ENCODE measurements at regions not wholly inside any gene's neighbourhood (a gene's known extent, or its start where the extent isn't known, plus 50 kb on each side); places are given as distances from the start of the nearest gene placed in this dataset.

DNA sequence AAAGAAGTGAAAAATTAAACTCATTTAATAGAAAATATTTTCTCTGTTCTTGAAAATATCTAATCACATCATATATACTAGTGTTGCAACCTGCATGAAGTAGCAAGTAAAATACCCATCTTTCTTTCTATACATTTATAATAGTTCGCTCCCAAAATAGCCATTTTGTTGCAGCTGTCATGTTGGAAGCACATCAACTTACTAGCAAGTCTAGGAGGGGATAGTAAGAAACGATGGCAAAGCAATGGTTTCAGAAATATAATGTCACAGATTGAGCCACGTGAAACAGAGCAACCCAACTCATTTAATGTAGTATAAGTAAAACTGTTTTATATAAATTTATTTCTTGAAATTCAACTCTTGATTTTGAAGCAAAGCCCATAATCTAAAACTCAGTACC lies 521.8 kb downstream of the LRRIQ3 start:
- Histone ChIP-seq H3K4me3 (ENCODE audit: insufficient read depth, low read length, poor library complexity, severe bottlenecking) (no peak overlapping the region), H3K9me2 (replicated peaks; ENCODE audit: insufficient read depth, low read length) (no peaks in the 10 kb centered on the region), H3K9ac (ENCODE audit: low read length) (no peak overlapping the region), H2AFZ (ENCODE audit: low read depth, low read length, severe bottlenecking) (no peak overlapping the region), H3K27me3 (ENCODE audit: low read length) (no peaks in the 10 kb centered on the region), H3K36me3 (ENCODE audit: low read length) (no peaks in the 10 kb centered on the region), H3K9me3 (ENCODE audit: insufficient read depth, low read length) (no peaks in the 10 kb centered on the region), H4K20me1 (ENCODE audit: low read depth, low read length) (no peaks in the 10 kb centered on the region), H3K79me2 (ENCODE audit: insufficient read depth, low read length) (no peaks in the 10 kb centered on the region), H3K4me2 (ENCODE audit: low read depth, low read length, poor library complexity, severe bottlenecking) (no peak overlapping the region), H3F3A (ENCODE audit: insufficient read depth) (no peaks in the 10 kb centered on the region), H3K27ac (ENCODE audit: low read depth, low read length) (no peak overlapping the region)
- TF ChIP-seq, protein P1, sequence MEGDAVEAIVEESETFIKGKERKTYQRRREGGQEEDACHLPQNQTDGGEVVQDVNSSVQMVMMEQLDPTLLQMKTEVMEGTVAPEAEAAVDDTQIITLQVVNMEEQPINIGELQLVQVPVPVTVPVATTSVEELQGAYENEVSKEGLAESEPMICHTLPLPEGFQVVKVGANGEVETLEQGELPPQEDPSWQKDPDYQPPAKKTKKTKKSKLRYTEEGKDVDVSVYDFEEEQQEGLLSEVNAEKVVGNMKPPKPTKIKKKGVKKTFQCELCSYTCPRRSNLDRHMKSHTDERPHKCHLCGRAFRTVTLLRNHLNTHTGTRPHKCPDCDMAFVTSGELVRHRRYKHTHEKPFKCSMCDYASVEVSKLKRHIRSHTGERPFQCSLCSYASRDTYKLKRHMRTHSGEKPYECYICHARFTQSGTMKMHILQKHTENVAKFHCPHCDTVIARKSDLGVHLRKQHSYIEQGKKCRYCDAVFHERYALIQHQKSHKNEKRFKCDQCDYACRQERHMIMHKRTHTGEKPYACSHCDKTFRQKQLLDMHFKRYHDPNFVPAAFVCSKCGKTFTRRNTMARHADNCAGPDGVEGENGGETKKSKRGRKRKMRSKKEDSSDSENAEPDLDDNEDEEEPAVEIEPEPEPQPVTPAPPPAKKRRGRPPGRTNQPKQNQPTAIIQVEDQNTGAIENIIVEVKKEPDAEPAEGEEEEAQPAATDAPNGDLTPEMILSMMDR (IDR thresholded peaks at IDR 0.05; ENCODE audit: insufficient read depth, low read length, poor library complexity, severe bottlenecking): no peak
- TF ChIP-seq EZH2phosphoT487 (conservative IDR thresholded peaks at IDR 0.05; ENCODE audit: low read length): no peak

DNA sequence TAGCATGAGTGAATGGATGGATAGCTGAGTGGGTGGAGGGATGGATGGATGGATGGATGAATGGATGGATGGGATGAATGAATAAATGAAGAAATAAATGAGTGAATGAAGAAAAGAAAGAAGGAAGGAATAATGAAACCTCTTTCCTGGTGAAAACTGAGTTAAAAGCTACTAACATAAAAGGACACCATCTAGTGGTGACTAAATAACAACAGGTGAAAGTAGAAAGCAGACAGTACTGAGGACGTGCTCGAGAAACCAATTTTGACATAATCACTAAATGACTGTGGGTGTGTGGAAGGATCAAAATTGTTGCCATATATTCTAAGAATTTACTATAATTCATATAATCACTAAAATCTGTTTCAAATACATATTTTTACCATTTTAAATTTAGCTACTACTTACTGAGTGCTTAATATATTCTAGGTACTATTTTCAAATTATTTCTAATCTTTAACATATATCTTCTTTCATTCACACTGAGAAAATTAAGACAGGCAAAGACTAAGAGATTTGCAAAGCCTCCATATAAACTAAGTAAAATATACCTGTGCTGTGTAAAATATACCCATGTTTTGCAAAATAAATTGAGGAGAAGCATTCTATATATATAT lies 522.9 kb downstream of the LRRIQ3 start:
- TF ChIP-seq EZH2phosphoT487 (conservative IDR thresholded peaks at IDR 0.05; ENCODE audit: low read length): no peak
- TF ChIP-seq, protein P1 (IDR thresholded peaks at IDR 0.05; ENCODE audit: insufficient read depth, low read length, poor library complexity, severe bottlenecking): peak; percentile 14
- no peaks in the 10 kb centered on the region for H3K79me2 ChIP-seq (ENCODE audit: insufficient read depth, low read length)
- no peaks in the 10 kb centered on the region for H3K9me2 ChIP-seq (replicated peaks; ENCODE audit: insufficient read depth, low read length)
- no peak overlapping the region for H3K9ac ChIP-seq (ENCODE audit: low read length)
- H3K27ac ChIP-seq (ENCODE audit: low read depth, low read length): no peak overlapping the region
- no peaks in the 10 kb centered on the region for H3K27me3 ChIP-seq (ENCODE audit: low read length)
- H3K9me3 ChIP-seq (ENCODE audit: insufficient read depth, low read length): no peaks in the 10 kb centered on the region
- H4K20me1 ChIP-seq (ENCODE audit: low read depth, low read length): no peaks in the 10 kb centered on the region
- no peak overlapping the region for H3K4me2 ChIP-seq (ENCODE audit: low read depth, low read length, poor library complexity, severe bottlenecking)
- H3F3A ChIP-seq (ENCODE audit: insufficient read depth): no peaks in the 10 kb centered on the region
- H2AFZ ChIP-seq (ENCODE audit: low read depth, low read length, severe bottlenecking): no peak overlapping the region
- no peak overlapping the region for H3K4me3 ChIP-seq (ENCODE audit: insufficient read depth, low read length, poor library complexity, severe bottlenecking)
- no peaks in the 10 kb centered on the region for H3K36me3 ChIP-seq (ENCODE audit: low read length)

DNA sequence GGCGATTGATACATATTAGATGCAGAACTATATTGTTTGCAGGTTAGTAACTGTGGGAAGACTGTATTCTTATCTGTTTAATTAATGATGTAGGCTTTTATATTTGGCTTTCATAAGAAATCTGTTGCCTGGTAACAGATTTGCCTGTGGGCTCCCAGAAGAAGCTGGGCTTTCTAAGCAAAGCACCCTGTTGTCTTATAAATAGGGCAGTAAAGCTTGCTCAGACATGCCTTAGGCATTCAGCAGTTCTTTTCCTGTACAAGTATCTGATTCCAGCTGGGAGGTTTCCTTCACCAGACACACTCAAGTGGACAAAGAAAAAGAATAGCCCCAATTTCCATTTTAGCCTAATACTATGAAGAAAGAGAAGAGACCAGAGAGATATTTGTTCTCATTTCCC lies 524.0 kb downstream of the LRRIQ3 start:
- Histone ChIP-seq H3F3A (ENCODE audit: insufficient read depth) (no peaks in the 10 kb centered on the region), H3K9me3 (ENCODE audit: insufficient read depth, low read length) (no peaks in the 10 kb centered on the region), H4K20me1 (ENCODE audit: low read depth, low read length) (no peaks in the 10 kb centered on the region), H3K9ac (ENCODE audit: low read length) (no peak overlapping the region), H3K36me3 (ENCODE audit: low read length) (no peaks in the 10 kb centered on the region), H3K79me2 (ENCODE audit: insufficient read depth, low read length) (no peaks in the 10 kb centered on the region), H2AFZ (ENCODE audit: low read depth, low read length, severe bottlenecking) (no peak overlapping the region), H3K27ac (ENCODE audit: low read depth, low read length) (no peak overlapping the region), H3K4me2 (ENCODE audit: low read depth, low read length, poor library complexity, severe bottlenecking) (no peak overlapping the region), H3K4me3 (ENCODE audit: insufficient read depth, low read length, poor library complexity, severe bottlenecking) (no peak overlapping the region), H3K9me2 (replicated peaks; ENCODE audit: insufficient read depth, low read length) (no peaks in the 10 kb centered on the region), H3K27me3 (ENCODE audit: low read length) (no peaks in the 10 kb centered on the region)
- TF ChIP-seq, protein P1 (IDR thresholded peaks at IDR 0.05; ENCODE audit: insufficient read depth, low read length, poor library complexity, severe bottlenecking): no peak
- no peak for TF ChIP-seq EZH2phosphoT487 (conservative IDR thresholded peaks at IDR 0.05; ENCODE audit: low read length)
